C4-2B (cell line): ENCODE measurements at regions not wholly inside any gene's neighbourhood (a gene's known extent, or its start where the extent isn't known, plus 50 kb on each side); places are given as distances from the start of the nearest gene placed in this dataset.

ENCODE experiments used
- H3K27ac ChIP-seq: fragments of 450-650 bp; 2 replicates; pipeline ENCODE4 v1.5.1; 2017
- CTCF ChIP-seq: fragments of 450-650 bp; conservative IDR thresholded peaks from 2 replicates; pipeline ENCODE4 v1.5.1; 2017; ENCODE audit warnings: mild to moderate bottlenecking
- ZFX ChIP-seq: fragments of 450-650 bp; IDR thresholded peaks from 2 replicates; pipeline ENCODE4 v1.6.1; 2017

GRCh38 chr2:53177327-53177726, 590.3 kb upstream of the CHAC2 start:
- TF ChIP-seq CTCF (no peak), ZFX (no peak)
- no peak overlapping the region for H3K27ac ChIP-seq

- no peak for TF ChIP-seq ZFX
- TF ChIP-seq CTCF, result no peak
- H3K27ac ChIP-seq, result no peak overlapping the region
These were observed 593.1 kb upstream of the CHAC2 start for GRCh38 chr2:53174539-53174938.

- TF ChIP-seq ZFX (no peak), CTCF (no peak)
- no peak overlapping the region for H3K27ac ChIP-seq
These were observed 593.7 kb upstream of the CHAC2 start for GRCh38 chr2:53173698-53174455.

GRCh38 chr2:53173091-53173490, 594.5 kb upstream of the CHAC2 start:
- TF ChIP-seq CTCF (no peak), ZFX (no peak)
- H3K27ac ChIP-seq, result no peak overlapping the region

GRCh38 chr2:53170466-53170865, 597.1 kb upstream of the CHAC2 start:
- no peak for TF ChIP-seq ZFX
- no peak for TF ChIP-seq CTCF
- H3K27ac ChIP-seq, result no peak overlapping the region

GRCh38 chr2:53167227-53167626, 600.4 kb upstream of the CHAC2 start:
- no peak overlapping the region for H3K27ac ChIP-seq

More at GRCh38 chr2:53167227-53167626, 600.4 kb upstream of the CHAC2 start:
- TF ChIP-seq CTCF (no peak), ZFX (no peak)
